CD4-positive, alpha-beta T cell treated with Interleukin-6 at 100 ng/mL for 8 hours (primary cell): ENCODE measurements at regions not wholly inside any gene's neighbourhood (a gene's known extent, or its start where the extent isn't known, plus 50 kb on each side); places are given as distances from the start of the nearest gene placed in this dataset.

Source experiments
- DNase-seq: peaks from one replicate; pipeline ENCODE4 v3.0.0-alpha.2; 2020; ENCODE audit warnings: mixed read lengths, low spot score

DNA sequence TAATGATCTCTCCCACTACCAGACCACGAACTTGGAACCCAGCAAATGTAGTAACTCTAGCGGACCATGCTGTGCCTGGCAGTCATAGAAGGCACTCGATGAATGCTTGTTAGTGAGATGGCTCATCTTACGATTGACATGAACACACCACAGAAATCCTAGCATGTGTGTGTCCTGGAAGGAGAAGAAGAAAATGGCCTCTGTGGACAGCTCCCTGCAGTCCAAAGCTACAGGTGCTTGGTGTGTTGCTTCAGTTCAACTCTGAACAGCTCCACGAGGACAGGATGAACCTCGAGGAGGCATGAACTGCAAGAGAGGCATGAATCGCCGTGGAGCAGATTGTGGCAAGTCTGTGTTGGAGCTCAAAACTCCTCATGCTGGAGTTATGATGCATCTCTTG is 93.5 kb downstream of the KLF6 start:
- no peak for DNase-seq

DNA sequence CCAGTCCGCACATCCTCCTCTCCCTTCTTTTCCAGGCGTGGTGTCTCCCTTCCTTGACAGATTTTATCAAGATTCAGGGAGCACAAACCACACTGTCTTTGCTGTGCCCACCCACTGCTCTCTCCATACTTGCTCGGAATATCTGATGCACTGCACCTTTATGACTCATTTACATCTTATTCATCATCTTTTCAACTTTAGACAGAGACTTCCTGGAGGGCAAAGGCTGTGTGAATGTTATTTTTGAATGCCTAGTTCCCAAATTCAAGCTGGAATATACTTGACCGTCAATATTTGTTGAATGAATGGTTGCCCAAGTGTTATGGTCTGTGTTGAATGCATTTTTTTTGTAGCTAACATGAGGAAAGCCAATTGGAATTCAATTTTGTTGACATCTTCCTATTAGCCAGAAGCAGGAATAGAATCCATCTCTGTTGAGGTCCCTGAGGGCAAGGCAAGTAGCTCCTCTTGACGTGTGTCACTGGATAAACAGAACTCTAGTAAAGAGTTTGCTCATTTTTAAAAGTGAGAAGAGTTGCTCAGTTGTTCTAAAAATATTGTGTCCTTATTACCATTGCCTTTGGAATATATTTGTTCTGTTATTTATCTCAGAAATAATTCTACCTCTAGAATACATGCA is 95.0 kb downstream of the KLF6 start:
- no peak for DNase-seq

DNA sequence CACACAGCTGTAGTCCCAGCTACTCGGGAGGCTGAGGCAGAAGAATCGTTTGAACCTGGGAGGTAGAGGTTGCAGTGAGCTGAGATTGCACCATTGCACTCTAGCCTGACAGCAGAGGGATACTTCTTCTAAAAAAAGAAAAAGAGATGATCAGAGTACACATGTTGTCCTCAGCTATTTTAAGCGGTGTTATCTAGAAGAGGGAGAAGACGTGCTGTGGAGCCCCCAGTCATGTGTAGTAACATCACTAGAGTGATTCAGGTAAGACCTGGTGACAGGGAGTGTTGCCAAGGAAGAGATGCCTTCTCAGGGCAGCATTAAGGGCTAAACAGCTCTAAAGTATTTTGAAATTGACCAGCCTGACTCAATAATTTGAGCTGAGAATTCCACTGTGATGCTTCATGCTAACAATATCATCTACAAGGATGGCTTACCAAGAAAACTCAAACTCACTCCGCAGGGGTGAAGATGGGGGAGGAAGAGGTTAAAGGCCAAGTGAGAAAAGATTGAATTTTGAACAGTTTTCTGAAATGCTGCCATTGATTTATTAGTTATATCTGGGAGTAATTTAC is 97.4 kb downstream of the KLF6 start:
- DNase-seq, result no peak

DNA sequence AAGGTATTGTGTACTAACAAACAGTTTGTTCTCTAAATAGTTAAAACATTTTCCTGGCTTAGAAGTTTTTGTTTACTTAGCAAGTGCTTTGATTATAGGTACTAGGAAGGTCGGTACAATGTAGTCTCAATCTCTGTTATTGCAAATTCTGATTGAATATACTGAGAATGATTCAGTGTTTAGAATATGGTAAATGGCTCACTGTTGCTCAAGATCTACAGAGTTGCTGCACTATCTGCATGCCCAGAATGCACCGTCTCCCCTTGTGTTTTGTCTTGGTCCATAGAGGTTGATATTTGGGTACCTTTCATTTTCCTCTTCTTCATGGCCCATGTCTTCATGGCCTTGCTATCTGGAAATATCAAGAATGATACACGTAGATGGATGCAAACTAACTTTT is 99.6 kb downstream of the KLF6 start:
- DNase-seq, result no peak

DNA sequence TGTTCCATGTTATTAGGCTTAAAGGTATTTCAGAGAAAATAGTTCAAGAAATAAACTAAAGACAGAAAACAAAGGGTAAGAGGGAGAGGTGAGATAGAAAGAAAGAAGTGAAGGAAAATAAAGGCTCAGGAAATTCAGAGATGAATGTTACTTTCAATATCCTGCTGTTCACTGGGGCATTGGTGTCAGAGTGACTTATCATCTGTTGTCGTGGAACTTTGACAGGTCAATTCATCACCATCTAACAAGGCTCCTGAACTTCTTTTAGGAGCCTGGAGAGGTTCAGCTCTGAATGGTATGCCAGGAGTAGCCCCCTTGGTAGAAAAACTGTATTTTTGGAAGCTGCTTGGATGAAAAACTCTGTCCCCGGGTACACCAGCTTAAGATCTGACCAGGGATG is 100.1 kb downstream of the KLF6 start:
- no peak for DNase-seq

DNA sequence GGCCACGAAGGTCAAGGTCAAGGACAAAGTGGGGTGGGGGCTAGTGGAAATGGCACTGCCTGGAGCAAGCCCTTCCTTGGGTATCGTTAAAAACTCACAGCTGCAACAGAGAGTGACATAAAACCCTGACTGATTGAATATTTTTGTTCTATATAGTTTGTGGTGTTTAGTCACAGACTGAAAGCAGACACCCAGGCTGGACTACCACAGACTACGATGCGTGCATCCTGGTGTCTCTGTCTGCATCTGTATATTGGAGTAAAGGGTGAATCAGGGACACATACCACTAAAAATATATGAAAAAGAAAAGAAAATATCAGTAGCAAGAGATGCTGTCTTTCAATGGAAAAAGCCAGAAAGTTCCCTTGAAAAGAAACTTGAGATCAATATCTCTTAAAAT is 101.4 kb downstream of the KLF6 start:
- DNase-seq, result no peak

DNA sequence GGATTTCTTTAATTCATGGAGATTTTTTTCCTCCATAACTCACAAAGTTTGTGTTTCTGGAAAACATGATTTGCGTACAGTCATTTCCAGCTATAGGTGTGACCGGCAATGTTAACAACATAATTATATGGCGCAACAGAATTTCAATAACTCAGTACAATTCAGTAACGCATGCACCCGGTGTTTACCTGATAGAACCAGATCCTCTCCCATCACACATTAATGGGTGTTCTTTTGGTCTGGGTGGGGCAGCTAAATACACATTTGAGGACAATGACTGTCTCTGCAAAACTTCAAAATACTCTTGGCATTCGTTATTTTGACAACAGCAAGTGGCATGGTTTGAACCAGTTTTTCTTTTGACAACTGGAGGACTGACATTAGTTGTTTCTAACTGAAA is 102.3 kb downstream of the KLF6 start:
- DNase-seq, result no peak

DNA sequence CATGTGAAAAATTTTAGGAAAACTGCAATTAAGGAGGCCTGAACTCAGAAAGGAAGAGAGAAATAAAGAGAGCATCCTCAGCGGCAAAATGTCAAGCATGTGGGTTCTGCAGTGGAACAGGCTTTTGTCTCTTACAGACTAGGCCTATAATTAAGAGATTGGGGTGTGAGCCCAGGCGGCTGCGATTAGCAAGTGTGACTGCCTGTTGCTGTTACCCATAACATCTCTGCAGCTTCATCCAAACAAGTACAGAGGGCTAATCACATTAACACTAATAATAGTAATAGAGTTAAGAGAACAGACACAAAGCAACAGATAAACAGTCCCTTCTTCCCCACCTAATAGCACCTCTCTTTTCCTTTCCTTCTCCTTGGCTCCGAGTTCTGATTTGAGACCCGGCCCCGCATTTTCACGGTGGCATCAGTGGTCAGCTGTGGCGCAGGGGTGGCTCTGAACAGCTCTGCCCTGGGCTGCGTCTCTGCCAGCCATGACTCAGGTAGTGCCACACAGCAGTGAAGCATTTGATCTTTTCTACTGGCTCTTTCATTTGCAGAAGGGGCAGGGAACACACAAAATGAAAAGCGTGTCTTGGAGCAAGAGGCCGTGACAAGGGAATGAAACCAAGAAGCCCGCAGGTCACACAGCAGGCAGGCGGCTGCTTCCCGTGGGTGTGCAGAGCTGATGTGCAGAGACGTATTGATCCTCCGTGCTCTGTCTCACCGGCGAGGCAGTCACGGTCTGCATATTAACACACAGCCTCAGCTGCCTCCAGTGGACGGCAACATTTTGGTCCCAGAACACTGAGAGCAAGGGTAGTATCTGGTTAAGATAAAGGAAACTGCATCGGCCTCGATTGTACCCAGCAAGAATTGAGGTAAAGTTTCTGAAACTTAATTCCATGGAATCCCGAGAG is 103.1 kb downstream of the KLF6 start:
- DNase-seq, result no peak

DNA sequence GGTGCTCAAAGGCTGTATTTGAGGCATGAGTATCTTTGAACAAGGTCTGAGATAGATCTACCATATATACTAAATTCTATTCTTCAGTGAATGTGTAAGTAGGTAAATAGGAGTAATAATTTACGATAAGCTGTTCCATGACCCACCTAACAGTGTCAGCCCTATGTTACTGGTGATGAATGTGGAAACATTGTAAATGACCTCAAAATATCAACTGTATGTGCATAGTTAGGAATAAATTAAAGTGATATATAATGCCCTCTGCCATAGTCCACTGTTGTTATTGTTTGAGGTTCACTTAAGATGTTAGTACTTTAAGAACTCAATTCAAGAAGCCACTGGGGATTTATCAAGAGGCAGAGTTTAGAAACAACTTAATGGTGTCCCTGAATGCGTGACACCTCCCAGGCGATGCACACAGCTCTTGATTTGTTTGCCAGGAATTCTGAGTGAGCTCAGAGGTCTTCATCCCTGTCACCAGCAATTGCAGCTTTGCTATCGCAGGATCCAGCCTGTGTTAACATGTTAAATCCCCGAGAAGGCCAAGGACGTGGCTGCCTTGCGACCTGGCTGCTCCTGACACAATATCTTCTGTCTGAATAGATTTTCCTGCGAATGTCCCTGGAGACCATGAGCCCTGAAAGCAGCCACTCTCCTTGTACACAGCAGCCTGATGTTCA is 104.9 kb downstream of the KLF6 start:
- no peak for DNase-seq

DNA sequence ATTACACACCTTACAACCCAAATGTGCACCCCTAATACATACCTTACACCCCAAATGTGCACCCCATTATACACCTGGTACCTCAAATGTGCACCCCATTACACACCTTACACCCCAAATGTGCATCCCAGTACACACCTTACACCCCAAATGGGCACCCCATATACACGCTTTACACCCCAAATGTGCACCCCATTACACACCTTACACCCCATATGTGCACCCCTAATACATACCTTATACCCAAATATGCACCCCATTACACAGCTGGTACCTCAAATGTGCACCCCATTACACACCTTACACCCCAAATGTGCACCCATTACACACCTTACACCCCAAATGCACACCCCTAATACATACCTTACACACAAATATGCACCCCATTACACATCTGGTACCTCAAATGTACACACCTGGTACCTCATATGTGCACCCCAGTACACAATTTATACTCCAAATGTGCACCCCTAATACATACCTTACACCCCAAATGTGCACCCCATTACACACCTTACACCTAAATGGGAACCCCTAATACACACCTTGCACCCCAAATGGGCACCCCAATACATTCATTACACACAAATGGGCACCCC is 106.3 kb downstream of the KLF6 start:
- DNase-seq, result no peak

DNA sequence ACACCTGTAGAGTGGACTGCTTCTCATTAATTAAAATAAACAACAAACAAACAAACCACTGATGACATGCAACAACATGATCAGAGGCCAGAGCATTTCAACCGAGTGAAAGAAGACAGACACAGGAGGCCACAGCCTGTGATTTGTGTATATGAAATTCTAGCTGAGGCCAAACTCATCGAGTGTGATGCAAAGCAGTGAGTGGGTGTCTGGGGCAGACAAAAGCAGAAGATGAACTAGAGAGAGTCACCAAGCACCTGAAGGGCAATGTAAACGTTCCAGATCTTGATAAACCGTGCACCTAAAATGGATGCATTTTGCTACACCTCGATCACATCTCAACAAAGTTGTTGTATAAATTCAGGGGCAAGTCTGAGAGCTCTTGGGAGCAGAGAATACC is 108.4 kb downstream of the KLF6 start:
- DNase-seq, result no peak

DNA sequence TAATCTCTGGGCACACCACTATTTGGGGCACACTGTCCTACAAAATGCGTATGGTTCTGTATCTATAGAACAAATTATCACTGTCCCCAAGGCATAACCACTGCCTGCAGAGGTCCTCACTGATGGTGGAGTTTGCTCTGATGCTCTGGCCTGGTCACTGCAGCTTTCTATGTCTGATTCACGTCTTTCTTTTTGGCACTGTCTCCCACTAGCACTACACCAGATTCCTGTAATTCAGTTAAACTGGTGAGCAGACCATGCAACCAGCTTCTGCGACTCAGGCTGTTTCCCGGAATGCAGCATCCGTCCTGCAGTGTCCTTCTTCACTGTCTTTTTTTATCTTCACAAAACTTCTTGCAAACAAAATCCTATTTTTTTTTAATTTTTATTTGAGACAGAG is 112.8 kb downstream of the KLF6 start:
- no peak for DNase-seq

DNA sequence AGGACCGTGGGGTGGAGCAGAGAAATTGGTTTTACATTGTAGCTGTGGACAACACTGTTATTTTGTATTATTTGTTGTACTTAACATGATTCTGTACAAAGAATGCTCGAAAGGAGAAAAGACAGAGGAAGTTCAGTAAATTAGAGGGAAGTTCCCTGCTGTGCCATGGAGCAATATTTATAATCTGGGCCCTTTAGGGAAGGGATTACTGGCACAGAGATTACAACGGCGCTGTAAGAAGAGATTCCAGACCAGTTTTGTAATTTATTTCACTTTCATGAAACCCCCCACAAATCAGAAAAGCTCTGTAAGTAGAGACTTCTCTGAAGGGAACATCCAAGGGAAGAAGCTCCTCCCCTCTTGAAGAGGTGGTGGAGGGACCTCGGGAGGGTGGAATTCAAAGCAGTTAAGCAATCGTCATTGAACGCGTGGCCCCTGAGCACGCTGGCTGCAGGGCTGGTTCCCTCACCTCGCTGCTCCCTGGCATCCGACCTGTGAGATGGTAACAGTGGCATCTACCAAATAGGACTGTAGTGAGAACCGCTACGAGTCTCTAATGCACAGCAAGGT is 113.5 kb downstream of the KLF6 start:
- DNase-seq, result no peak

DNA sequence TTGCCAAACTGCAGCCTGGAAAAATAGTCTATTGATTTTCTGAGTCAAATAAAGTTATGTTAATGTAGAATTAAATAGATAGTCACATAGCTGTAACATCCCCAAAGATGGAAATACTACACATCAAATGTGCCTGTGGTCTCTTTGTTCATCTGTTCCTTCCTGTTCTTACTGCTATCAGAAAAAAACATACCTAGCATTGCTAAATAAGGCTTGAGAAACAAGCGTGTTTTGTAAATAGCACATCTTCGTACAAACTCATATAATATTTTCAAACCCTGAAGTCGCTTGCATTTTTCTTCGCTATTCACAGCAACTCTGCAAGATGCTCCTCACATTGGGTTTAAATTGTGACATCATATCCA is 116.1 kb downstream of the KLF6 start:
- DNase-seq, result peak; percentile 64

DNA sequence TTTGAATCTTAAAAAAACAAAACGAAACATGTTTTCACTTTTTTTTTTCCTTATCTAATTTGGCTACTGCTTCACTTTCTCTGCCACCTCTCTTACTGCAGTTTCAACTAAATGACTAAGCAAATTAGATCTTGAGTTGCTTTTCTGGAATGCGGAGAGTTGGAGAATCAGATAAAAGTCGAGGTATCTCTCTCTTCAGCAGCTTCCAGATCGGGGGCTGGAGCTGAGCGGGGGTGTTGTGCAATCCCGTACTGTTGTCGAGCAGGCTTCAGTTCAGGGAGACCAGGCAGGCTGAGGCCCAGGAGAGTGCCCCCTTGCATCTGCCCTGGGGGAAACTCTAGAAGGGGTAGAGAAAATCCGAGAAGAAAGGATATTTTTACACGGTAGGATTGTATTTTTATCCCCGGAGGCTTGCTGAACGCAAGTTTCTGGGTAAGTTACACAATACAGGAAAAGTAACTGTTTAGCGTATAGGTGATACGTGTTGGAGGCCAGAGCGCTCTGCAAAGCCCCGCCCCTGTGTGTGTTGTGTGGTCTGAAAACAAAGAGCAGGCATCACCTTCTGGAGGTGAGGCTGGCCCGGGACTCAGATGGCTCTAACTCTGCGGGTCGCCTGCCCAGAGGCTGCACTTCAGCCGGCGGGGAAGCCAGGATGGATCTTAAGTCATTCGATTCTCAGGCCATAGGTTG is 116.6 kb downstream of the KLF6 start:
- peak; percentile 81 for DNase-seq

DNA sequence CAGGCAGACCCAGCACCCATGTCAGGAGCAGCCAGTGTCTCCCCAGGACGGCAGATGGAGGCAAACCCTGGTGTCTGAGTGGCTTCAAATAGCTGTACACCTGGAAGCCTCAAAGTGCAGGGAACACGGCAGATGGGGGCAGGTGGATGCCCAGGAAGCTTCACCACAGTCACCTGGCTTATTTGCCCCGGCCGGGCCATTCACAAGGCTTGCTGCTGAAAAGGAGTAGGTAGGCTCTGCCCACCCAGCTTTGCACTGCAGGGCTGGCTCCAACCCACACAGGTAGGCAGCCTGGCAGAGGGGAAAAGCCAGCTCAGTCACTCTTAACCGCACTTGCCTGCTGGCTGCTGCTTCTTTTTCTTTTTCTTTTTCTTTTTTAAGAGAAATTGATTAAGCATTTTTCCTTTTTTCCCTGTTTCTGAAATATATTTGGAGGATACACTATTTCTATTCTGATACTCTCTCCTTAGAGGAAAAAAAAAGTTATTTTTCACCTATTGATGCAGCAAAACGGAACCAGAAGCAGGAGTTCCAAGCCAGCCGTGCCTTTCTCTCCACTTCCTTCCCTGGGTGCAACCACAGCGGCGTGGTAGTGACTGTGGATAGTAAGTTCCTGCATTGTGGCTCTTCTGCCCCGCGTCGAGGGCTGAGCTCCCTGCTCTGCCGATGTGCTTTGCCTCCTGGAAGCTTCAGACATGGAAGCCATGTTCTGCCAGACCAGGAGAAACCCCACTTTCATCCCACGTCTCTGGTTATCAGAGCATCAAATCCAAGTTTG is 118.3 kb downstream of the KLF6 start:
- DNase-seq, result peak; percentile 35

DNA sequence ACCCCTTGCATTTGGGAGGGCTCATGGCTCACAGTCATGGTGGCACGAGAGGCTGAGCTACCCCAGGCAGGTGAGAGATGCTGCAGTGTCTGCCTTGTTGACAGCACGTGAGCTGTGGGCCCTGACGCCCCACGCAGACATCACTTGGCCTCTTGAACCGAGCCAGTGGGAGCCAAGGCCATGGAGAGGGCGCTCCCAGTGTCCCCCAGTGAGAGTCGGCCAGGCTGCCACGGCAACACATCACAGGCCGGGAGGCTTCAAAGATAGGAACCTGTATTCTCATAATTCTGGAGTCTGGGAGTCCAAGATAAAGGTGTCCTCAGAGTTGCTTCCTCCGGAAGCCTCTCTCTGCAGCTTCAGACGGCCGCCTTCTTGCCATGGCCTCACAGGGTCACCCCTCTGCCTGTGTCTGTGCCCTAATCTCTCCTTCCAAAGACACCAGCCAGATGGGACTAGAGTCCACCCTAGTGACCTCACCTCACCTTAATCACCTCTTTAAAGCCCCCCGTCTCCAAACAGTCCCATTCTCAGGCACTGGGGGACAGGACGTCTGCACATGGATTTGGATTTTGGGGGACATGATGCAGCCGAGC is 119.6 kb downstream of the KLF6 start:
- DNase-seq, result no peak

DNA sequence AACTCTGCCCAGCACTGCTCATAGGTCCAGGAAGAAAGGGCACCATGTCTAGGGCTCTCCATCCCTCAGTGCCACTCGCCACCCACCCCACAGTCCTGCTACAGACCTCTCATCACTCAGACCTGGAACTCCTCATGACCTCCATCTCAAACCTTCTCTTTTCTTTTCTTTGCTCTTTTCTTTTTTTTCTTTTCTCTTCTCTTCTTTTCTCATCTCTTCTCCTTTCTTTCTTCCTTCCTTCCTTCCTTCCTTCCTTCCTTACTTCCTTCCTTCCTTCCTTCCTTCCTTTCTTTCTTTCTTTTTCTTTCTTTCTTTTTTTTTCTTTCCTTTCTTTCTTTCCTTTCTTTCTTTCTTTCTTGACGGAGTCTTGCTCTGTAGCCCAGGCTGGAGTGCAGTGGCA is 122.2 kb downstream of the KLF6 start:
- no peak for DNase-seq

DNA sequence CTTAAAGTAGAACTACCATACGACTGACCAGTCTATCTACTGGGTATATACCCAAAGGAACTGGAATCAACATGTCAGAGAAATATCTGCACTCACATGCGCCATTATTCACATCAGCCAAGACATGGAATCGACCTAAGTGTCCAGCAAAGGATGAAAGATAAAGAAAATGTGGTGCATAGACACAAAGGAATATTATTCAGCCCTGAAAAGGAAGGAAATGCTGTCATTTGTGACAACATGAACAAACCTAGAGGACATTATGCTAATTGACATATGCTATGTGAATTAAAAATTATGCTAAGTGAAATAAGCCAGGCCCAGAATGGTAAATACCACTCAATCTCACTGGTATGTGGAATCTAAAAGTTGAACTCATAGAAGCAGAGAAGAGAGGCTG is 123.7 kb downstream of the KLF6 start:
- DNase-seq, result no peak

DNA sequence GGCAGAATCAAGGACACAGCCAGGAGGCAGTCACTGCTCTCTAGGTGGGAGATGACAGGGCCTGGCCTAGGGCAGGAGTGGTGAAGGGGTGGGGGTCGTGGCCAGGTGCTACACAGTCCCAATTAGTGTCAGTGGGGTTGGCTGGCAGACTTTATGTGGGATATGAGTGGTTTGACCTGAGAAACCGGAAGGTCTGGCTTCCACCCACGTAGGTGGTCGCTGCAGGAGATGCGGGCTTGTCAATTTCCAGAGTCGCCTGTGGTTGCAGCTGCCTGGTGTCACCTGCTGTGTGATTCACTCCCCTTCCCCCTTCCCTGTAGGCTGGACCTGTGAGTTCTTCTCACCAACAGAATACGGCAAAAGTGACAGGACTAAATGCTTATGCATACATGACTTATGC is 124.3 kb downstream of the KLF6 start:
- no peak for DNase-seq
